Muscle of leg (tissue), 3 donors: ENCODE measurements at regions not wholly inside any gene's neighbourhood (a gene's known extent, or its start where the extent isn't known, plus 50 kb on each side); places are given as distances from the start of the nearest gene placed in this dataset.

Experiments used
- DNase-seq: peaks from one replicate; pipeline ENCODE4 v3.0.0; 2013
- H3K27ac ChIP-seq: one replicate; pipeline ENCODE4 v1.5.1; 2013; ENCODE audit warnings: mild to moderate bottlenecking, low read length, control low read depth
- H3K27me3 ChIP-seq: one replicate; pipeline ENCODE4 v1.6.1; 2013; ENCODE audit warnings: low read length; ENCODE audit not compliant: control insufficient read depth, insufficient read depth
- H3K36me3 ChIP-seq: one replicate; pipeline ENCODE4 v1.6.1; 2013; ENCODE audit warnings: low read length; ENCODE audit not compliant: control insufficient read depth, insufficient read depth
- H3K4me1 ChIP-seq: one replicate; pipeline ENCODE4 v1.6.1; 2013; ENCODE audit warnings: low read length; ENCODE audit not compliant: control insufficient read depth, insufficient read depth
- H3K4me3 ChIP-seq: one replicate; pipeline ENCODE4 v1.5.1; 2013; ENCODE audit warnings: low read length, control low read depth
- H3K9me3 ChIP-seq: replicated peaks from 2 replicates; pipeline ENCODE4 v1.6.1; 2013; ENCODE audit warnings: low read depth, low read length; ENCODE audit not compliant: control insufficient read depth
- WGBS: methylation state at CpG from one replicate; pipeline ENCODE4 v1.1.5; 2013; ENCODE audit warnings: missing lambda C conversion rate; ENCODE audit not compliant: insufficient coverage; 5-methylcytosine and 5-hydroxymethylcytosine counted together

DNA sequence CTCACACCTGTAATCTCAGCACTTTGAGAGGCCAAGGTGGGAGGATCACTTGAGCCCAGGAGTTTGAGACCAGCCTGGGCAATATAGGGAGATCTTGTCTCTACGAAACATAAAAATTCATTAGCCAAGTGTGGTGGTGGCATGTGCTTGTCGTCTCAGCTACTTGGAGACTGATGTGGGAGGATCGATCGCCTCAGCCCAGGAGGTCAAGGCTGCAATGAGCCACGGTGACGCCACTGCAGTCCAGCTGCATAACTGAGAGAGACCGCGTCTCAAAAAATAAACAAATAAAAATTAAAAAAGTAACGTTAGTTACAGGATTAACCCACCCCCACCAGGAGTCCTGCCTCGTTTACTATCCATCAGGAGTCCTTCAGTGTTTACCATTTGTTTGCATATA is 345.1 kb downstream of the BTBD3 start:
- Histone ChIP-seq H3K36me3 (no peaks in the 10 kb centered on the region), H3K27me3 (no peaks in the 10 kb centered on the region), H3K4me1 (no peaks in the 10 kb centered on the region), H3K4me3 (no peak overlapping the region), H3K9me3 (no peaks in the 10 kb centered on the region), H3K27ac (no peak overlapping the region)
- WGBS, result 88% methylated on average over 3 of the region's 10 CpGs
- no peak for DNase-seq

DNA sequence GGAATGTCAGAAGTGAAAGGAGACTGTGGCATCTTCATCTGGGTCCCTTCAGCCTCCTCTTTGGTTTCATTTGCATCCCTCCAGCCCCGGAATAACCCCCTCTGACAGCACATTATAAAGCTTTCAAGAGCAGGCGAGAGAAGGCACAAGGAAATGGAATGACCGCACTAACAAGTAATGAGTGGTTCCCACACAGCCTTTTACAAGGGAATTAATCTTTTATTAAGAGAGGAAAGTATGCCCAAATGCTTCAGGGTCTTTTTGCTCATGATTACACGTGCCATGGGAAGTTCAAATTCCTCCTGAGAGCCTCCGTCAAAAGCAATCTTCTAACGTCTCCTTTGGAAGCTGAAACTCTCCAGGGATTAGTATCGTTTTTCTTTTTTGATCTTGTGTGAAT is 347.0 kb downstream of the BTBD3 start:
- no peaks in the 10 kb centered on the region for H3K27me3 ChIP-seq
- no peak for DNase-seq
- no peaks in the 10 kb centered on the region for H3K9me3 ChIP-seq
- no peaks in the 10 kb centered on the region for H3K36me3 ChIP-seq
- H3K4me3 ChIP-seq, result no peak overlapping the region
- H3K27ac ChIP-seq, result no peak overlapping the region
- H3K4me1 ChIP-seq, result no peaks in the 10 kb centered on the region
- no CpG with 5 or more reads among the region's 7 CpGs for WGBS

DNA sequence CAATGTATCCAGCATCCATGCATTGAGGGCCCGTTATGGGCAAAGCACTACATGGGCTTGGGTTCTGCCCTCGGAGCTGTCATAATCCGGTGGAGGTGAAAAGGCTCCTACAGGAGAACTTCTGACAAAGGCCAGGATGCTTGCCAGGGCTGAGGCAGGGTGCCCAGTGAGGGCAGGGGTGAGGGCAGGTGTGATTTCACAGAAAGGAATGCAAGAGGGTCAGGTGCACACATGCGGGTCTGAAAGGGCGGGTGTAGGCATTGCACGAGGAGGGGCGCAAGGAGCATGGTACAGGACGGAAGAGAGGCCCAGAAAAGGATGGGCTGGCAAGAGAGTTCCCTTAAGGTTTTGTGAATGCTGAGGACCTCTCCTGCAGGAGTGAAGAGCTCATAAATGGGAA is 348.0 kb downstream of the BTBD3 start:
- Histone ChIP-seq H3K4me1 (no peaks in the 10 kb centered on the region), H3K9me3 (no peaks in the 10 kb centered on the region), H3K27ac (no peak overlapping the region), H3K4me3 (no peak overlapping the region), H3K27me3 (no peaks in the 10 kb centered on the region), H3K36me3 (no peaks in the 10 kb centered on the region)
- DNase-seq, result no peak
- 94% methylated on average over 8 of the region's 8 CpGs for WGBS

DNA sequence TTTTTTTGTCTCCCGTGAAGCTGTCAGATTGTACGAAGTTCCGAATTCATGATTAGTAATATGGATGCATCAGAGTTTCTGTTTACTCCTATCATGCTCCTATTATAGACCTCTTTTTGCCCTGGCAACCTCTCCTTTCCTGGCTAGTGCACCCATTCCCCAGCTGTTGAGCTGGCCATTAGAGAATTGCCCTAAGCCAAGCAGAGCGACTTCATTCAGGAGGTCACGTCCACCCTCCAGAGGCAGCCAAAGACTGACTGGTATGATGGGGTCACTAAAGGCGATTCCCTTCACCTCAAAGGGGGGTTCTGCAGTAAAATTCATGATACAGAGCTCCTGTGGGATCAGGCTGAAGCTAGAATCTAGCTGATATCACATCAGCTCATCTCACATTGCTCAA is 351.9 kb downstream of the BTBD3 start:
- no peak overlapping the region for H3K27ac ChIP-seq
- no peaks in the 10 kb centered on the region for H3K4me1 ChIP-seq
- H3K4me3 ChIP-seq, result no peak overlapping the region
- H3K36me3 ChIP-seq, result no peaks in the 10 kb centered on the region
- no peaks in the 10 kb centered on the region for H3K27me3 ChIP-seq
- no peak for DNase-seq
- no peaks in the 10 kb centered on the region for H3K9me3 ChIP-seq
- WGBS, result no CpG with 5 or more reads among the region's 6 CpGs

DNA sequence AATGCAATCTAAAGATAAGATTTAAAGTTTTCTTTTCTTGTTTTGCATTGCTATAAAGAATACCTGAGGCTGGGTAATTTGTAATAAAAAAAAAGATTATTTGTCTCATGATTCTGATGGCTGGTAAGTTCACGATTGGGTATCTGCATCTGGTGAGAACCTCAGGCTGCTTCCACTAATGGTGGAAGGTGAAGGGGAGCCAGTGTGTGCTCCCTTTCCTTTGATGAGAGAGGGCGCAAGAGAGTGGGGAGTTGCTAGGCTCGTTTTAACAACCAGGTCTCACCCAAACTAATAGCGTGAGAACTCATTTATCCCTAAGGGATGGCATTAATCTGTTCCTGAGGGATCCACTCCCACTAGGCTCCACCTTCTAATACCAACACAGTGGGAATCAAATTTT is 353.2 kb downstream of the BTBD3 start:
- WGBS, result no CpG with 5 or more reads among the region's 4 CpGs
- Histone ChIP-seq H3K27me3 (no peaks in the 10 kb centered on the region), H3K9me3 (no peaks in the 10 kb centered on the region), H3K4me1 (no peaks in the 10 kb centered on the region), H3K27ac (no peak overlapping the region), H3K4me3 (no peak overlapping the region), H3K36me3 (no peaks in the 10 kb centered on the region)
- no peak for DNase-seq

DNA sequence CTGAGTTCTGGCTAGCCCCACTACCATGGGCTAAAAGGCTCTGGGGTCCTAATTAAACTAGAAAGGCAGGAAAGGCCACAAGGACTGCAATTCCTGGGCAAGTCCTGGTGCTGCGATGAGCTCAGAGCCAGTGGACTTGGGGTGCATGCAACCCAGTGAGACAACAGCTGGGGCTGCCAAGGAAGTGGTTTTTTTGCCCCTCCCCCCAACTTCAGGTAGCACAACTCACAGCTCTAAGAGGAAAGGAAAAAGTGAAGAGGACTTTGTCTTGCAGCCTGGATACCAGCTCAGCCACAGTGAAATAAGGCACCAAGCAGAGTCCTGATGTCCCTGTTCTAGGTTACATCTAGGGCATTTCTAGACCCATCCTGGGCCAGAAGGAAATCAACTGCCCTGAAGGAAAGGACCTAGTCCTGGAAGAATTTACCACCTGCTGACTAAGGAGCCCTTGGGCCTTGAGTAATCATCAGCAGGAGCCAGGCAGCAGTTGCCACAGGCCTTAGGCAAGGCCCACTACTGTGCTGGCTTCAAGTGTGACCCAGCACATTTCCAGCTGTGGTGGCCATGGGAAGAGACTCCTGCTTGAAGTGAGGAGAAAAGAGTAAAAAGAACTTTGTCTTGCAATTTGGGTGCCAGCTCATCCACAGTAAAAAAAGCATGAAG is 358.4 kb downstream of the BTBD3 start:
- H3K4me3 ChIP-seq, result no peak overlapping the region
- no peaks in the 10 kb centered on the region for H3K9me3 ChIP-seq
- no peak for DNase-seq
- WGBS, result no CpG with 5 or more reads among the region's 1 CpG
- H3K4me1 ChIP-seq, result no peaks in the 10 kb centered on the region
- H3K36me3 ChIP-seq, result no peaks in the 10 kb centered on the region
- H3K27ac ChIP-seq, result no peak overlapping the region
- no peaks in the 10 kb centered on the region for H3K27me3 ChIP-seq

DNA sequence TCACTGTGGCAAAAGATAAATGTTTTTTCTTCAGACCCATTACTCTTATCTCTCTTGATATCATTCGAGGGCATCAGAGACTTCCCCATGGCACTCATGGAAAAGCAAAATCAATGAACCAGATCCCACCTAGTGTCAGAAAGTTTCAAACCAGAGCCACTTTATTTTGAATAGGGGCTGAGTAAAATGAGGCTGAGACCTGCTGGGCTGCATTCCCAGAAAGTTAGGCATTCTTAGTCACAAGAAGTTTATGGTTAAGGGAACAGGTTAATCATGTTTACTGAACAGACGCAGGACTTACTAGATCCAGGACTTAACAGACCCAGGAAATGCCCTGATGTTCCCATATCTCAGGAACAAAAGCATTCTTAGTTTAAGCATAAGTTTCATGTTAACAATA is 369.9 kb downstream of the BTBD3 start:
- H3K4me3 ChIP-seq, result no peak overlapping the region
- H3K27ac ChIP-seq, result no peak overlapping the region
- no peak for DNase-seq
- H3K27me3 ChIP-seq, result no peaks in the 10 kb centered on the region
- H3K9me3 ChIP-seq, result peaks cover 7% of the 10 kb centered on the region
- no peaks in the 10 kb centered on the region for H3K4me1 ChIP-seq
- no CpG with 5 or more reads among the region's 2 CpGs for WGBS
- H3K36me3 ChIP-seq, result no peaks in the 10 kb centered on the region

DNA sequence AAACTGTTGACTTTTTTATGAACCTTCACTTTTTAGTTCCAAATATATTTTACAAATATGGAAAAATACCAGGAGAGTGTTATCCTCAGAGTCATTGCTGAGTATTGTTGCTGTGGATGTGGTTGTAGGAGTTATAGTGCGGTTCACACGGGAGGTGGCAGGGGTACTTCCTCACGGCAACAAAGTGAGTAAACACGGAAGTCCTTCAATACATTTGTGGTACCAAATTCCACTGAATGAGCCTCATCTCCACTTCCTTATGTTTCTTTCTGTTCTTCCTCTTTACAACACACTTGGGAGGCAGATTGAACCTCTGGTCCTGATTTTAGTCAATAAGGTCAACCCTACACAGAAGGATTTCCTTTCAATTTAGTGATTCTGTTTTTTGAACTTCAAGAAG is 371.8 kb downstream of the BTBD3 start:
- no peak overlapping the region for H3K4me3 ChIP-seq
- peaks cover 8% of the 10 kb centered on the region for H3K9me3 ChIP-seq
- H3K36me3 ChIP-seq, result no peaks in the 10 kb centered on the region
- no peak for DNase-seq
- 87% methylated on average over 4 of the region's 4 CpGs for WGBS
- H3K27me3 ChIP-seq, result no peaks in the 10 kb centered on the region
- H3K4me1 ChIP-seq, result no peaks in the 10 kb centered on the region
- no peak overlapping the region for H3K27ac ChIP-seq

DNA sequence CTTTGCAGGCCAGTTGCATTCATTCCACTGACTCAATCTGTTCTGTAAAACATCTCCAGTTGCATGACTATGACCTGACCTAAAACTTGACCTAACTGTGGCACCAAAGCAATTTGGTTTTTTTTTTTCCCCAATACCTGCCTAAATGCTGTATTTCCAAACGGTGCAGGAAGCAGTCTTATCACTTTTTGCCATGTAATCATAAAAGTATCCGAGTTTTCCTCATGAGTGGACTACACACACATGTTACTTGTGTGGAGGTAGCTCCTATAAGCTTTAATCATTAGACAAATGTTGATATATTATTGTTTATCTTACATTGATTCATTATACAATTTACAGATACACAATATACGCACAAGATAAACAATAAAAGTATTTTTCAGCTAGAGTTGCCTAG is 373.7 kb downstream of the BTBD3 start:
- no peaks in the 10 kb centered on the region for H3K27me3 ChIP-seq
- WGBS, result no CpG with 5 or more reads among the region's 3 CpGs
- H3K27ac ChIP-seq, result no peak overlapping the region
- H3K4me3 ChIP-seq, result no peak overlapping the region
- H3K9me3 ChIP-seq, result peaks cover 8% of the 10 kb centered on the region
- H3K36me3 ChIP-seq, result no peaks in the 10 kb centered on the region
- no peaks in the 10 kb centered on the region for H3K4me1 ChIP-seq
- no peak for DNase-seq

DNA sequence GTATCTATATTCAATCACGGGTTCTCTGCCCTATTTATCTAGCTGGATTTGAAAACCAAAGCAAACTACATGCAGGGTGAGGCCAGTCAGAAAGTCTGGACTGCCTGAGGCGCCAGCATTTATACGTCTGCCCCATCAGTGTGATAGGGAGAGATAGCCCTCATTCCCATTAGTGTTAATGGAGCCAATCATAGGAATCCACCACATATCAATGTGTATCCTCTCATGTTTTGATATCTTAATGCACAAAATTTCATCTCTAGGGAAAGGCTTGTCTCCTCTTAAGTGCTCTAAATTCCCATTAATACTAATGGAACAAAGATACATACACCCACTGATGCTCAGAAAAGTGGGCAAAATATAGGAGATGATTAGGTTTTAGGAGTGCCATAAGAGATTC is 376.2 kb downstream of the BTBD3 start:
- Histone ChIP-seq H3K4me3 (no peak overlapping the region), H3K4me1 (no peaks in the 10 kb centered on the region), H3K9me3 (peaks cover 13% of the 10 kb centered on the region), H3K27me3 (no peaks in the 10 kb centered on the region), H3K36me3 (no peaks in the 10 kb centered on the region), H3K27ac (no peak overlapping the region)
- no peak for DNase-seq
- no CpG with 5 or more reads among the region's 3 CpGs for WGBS

DNA sequence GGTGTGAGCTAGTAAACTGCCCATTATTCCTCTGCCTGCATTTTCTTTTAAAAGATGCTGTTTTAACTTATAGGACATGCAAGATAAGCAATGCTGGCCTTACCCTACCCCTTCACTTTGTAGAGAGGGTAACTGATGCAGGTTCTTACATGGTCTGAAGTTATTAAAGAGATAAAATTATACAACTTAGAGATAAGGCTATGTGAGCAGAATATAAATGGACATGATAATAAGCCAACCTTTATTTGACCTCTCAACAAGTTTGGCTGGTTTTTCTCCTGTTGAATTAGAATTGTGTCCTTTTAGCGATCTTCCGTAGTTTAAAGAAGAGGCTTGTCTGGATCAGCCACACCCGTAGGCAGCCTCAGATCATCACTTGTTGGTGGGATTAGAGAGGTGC is 377.0 kb downstream of the BTBD3 start:
- Histone ChIP-seq H3K4me1 (no peaks in the 10 kb centered on the region), H3K4me3 (no peak overlapping the region), H3K27ac (no peak overlapping the region), H3K36me3 (no peaks in the 10 kb centered on the region), H3K27me3 (no peaks in the 10 kb centered on the region), H3K9me3 (peaks cover 16% of the 10 kb centered on the region)
- whole genome bisulfite sequencing, result 69% methylated on average over 2 of the region's 3 CpGs
- no peak for DNase-seq
